ENCODE measurements at regions not wholly inside any gene's neighbourhood (a gene's known extent, or its start where the extent isn't known, plus 50 kb on each side); places are given as distances from the start of the nearest gene placed in this dataset.

GRCh38 chr9:88925481-88925880 lies 65.8 kb upstream of the S1PR3 start:
- no peak for DNase-seq (ENCODE audit: extremely low read depth, low read depth)
- TF ChIP-seq, protein P1, sequence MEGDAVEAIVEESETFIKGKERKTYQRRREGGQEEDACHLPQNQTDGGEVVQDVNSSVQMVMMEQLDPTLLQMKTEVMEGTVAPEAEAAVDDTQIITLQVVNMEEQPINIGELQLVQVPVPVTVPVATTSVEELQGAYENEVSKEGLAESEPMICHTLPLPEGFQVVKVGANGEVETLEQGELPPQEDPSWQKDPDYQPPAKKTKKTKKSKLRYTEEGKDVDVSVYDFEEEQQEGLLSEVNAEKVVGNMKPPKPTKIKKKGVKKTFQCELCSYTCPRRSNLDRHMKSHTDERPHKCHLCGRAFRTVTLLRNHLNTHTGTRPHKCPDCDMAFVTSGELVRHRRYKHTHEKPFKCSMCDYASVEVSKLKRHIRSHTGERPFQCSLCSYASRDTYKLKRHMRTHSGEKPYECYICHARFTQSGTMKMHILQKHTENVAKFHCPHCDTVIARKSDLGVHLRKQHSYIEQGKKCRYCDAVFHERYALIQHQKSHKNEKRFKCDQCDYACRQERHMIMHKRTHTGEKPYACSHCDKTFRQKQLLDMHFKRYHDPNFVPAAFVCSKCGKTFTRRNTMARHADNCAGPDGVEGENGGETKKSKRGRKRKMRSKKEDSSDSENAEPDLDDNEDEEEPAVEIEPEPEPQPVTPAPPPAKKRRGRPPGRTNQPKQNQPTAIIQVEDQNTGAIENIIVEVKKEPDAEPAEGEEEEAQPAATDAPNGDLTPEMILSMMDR (IDR thresholded peaks at IDR 0.05; ENCODE audit: low read depth, low read length) = no peak

GRCh38 chr9:88926781-88927505 lies 64.3 kb upstream of the S1PR3 start:
- TF ChIP-seq, protein P1 (IDR thresholded peaks at IDR 0.05; ENCODE audit: low read depth, low read length) = no peak
- no peak for DNase-seq (ENCODE audit: extremely low read depth, low read depth)

DNA sequence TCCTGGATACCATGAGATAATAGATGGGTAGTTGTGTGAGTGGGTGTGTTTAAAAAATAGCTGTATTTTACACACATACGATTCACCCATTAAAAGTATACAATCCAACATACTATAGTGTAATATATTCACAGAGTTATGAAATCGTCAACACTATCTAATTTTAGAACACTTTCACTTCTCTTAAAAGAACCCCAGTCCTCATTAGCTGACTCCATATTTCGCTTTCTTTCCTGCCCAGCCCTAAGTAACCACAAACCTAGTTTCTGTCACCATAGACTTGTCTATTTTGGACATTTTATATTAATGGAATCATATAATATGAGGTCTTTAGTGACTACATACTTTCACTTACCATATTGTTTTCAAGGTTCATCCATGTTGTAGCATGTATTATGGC lies 63.8 kb upstream of the S1PR3 start:
- no peak for DNase-seq (ENCODE audit: extremely low read depth, low read depth)
- TF ChIP-seq, protein P1 (IDR thresholded peaks at IDR 0.05; ENCODE audit: low read depth, low read length) = no peak

DNA sequence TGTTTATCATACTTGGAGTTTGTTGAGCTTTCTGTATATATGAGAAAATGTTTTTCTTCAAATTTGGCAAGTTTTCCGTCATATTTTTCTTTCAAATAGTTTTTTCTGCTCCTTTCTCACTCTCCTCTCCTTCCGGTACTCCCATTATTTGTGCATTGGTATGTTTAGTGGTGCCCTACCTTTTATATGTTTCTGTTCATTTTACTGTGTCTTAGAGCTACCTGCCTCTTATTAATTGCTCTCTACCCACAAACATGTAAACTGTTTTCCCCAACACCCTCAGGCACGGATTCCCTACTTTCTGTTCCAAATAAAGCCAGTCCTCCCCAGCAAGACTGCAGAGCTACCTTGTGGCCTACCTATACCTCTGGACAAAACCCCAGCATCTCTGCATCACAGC lies 60.6 kb upstream of the S1PR3 start:
- DNase-seq (ENCODE audit: extremely low read depth, low read depth) = no peak
- TF ChIP-seq, protein P1 (IDR thresholded peaks at IDR 0.05; ENCODE audit: low read depth, low read length) = no peak

- DNase-seq (ENCODE audit: extremely low read depth, low read depth) = no peak
- TF ChIP-seq, protein P1 (IDR thresholded peaks at IDR 0.05; ENCODE audit: low read depth, low read length) = no peak
Measured at GRCh38 chr9:88932766-88933165, 58.5 kb upstream of the S1PR3 start.

GRCh38 chr9:88933607-88934379 lies 57.5 kb upstream of the S1PR3 start:
- DNase-seq (ENCODE audit: extremely low read depth, low read depth) = no peak
- TF ChIP-seq, protein P1 (IDR thresholded peaks at IDR 0.05; ENCODE audit: low read depth, low read length) = no peak

GRCh38 chr9:88934876-88935535 lies 56.3 kb upstream of the S1PR3 start:
- TF ChIP-seq, protein P1 (IDR thresholded peaks at IDR 0.05; ENCODE audit: low read depth, low read length) = no peak
- DNase-seq (ENCODE audit: extremely low read depth, low read depth) = no peak
